ENCODE measurements at regions not wholly inside any gene's neighbourhood (a gene's known extent, or its start where the extent isn't known, plus 50 kb on each side); places are given as distances from the start of the nearest gene placed in this dataset.

GRCh38 chr1:87437663-87438295 is 109.1 kb downstream of the LMO4 start:
- no peak for DNase-seq (ENCODE audit: low spot score)

DNA sequence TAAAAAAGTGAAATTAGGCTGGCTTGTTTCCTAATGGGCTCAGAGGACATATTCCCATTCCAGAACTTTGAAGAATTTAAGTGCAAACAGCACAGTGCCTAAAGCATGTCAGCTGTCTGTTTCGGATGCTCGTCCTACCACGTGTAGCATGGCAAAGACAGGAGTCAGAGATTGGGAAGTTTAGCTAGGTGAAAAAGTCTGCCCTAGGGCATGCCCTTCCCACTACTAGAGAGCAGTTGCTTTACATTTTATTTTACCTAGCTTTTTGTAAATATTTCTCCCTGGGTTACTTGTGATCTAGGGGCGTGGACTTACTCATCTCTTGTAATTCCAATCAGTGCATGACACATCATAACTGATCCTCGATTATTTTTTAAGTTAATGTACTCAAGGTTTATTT is 111.1 kb downstream of the LMO4 start:
- no peak for DNase-seq (ENCODE audit: low spot score)

DNA sequence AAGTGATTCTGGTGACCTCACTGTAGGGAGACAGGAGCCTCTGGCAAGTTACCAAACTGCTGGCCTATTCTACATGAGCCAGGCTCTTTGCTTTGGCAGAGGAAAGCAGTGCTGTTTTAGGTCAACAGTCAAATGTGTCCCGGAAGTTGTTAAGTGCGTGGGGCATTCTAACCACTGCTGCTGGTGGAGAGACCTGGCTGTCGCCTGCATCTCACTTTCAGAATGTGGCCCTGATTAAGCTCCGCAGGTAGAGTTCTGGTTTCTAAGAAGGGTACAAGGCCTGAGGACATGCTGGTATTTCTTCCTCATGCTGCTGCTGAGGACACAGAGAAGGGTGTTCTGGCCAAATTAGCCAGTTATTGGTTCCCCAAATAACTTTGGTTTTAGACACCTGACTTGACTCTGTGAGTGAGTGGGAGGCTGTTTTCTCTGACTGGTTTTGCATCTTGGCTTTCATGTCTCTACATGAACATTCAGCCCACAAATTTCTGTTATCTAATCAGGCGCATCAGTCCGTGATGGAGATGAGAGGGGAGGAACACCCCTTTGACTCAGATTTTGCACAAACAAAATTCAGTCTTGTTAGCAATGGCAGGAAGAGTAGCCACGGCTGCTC is 120.8 kb downstream of the LMO4 start:
- DNase-seq (ENCODE audit: low spot score), result peak; percentile 24

- DNase-seq (ENCODE audit: low spot score), result no peak
These were observed 121.5 kb downstream of the LMO4 start for GRCh38 chr1:87450136-87450535.

GRCh38 chr1:87450615-87451209 is 122.0 kb downstream of the LMO4 start:
- DNase-seq (ENCODE audit: low spot score), result peak; percentile 67

- no peak for DNase-seq (ENCODE audit: low spot score)
These were observed 122.7 kb downstream of the LMO4 start for GRCh38 chr1:87451229-87451920.

DNA sequence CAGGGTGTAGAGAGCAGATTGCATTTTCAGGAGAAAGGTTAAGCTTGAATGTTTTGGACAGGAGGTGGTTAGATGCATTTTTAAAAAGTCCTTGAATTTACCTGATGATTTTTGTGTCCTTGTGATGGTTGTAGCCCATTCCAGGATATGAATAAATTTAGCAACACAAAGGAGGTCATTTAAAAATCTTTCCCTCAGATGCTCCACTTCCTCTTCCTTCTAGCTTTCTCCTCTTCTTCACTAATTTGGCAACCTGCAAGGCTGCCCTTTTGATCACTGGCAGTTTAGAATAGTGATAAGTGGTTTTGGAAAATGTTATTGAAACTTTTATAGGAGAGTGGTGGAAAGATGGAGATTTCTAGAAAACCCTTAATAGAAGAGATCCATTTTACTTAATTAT is 124.0 kb downstream of the LMO4 start:
- no peak for DNase-seq (ENCODE audit: low spot score)

DNA sequence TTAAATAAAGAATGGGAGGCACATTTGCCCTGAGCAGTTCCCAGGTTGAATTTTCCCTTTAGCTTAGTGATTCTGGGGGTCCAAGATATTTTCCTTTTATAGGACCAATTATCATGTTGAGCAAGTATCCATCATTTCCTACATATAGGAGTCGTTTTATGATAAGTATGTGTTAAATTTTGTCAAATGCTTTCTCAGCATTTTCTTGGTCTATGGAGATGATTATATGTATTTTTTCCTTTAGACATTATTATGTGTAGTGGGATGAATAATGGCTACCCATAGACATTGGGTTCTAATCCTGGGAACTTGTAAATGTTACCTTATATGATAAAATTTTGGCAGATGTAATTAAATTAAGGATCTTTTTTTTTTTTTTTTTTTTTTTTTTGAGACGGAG is 128.7 kb downstream of the LMO4 start:
- no peak for DNase-seq (ENCODE audit: low spot score)

DNA sequence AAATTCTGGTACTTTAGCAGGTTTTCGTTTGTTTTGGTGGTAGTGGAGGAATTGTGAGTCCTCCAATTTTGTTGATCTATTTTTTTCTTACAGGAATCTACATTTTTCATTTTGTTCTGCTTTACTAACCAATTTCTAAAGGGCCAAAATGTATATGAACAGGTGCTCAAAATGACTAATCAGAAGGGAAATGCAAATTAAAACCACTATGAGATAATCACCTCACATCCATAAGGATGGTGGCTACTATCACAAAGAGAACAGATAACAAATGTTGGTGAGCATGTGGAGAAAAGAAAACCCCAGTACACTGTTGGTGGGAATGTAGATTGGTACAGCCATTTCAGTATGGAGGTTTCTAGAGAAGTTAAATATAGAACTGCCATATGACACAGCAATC is 134.2 kb downstream of the LMO4 start:
- DNase-seq (ENCODE audit: low spot score), result no peak

DNA sequence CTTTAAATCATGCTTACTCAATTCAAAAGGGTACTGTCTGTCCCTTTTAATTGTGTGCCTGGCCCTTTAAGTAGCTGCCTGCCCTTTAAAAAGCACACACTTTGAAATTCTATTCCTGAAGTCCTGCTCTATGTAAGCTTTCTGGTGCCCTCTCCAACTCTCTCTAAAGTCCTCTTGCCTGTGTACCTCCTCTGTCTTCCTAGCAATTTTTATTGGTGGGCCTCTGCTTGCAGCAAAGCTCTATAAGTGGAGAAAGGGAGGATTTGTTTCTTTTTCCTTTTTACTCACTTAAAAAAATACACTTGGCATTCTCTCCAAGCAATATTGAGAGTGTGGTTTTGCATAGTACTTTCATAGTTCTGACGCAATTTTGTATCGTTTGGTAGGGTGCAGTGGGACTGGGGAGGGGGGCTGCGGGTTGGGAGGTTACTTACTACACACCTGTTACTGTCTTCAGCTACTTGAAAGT is 135.4 kb downstream of the LMO4 start:
- DNase-seq (ENCODE audit: low spot score), result no peak

- DNase-seq (ENCODE audit: low spot score), result no peak
These were observed 137.9 kb downstream of the LMO4 start for GRCh38 chr1:87466621-87467020.

GRCh38 chr1:87472716-87473115 is 144.0 kb downstream of the LMO4 start:
- no peak for DNase-seq (ENCODE audit: low spot score)

DNA sequence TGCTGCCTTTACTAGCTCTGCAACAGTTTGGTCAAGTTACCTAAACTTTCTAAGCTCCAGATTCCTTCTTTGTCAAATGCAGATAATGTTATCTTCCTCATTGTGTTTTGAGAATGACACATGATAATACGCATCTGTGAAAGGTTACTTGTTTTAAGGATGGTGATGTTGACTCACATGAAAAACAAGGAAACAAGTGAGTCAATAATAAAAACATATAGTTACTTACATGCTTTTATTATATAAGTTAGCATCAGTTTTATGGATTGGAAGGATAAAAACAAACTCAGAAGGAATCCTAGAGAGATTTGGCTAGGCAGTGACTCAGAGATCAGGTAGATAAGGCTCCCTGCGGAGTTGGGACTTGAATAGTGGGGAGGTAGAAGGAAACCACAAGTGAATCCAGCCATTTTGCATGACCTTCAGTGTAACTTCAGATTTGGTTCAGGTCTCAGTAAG is 144.6 kb downstream of the LMO4 start:
- no peak for DNase-seq (ENCODE audit: low spot score)

DNA sequence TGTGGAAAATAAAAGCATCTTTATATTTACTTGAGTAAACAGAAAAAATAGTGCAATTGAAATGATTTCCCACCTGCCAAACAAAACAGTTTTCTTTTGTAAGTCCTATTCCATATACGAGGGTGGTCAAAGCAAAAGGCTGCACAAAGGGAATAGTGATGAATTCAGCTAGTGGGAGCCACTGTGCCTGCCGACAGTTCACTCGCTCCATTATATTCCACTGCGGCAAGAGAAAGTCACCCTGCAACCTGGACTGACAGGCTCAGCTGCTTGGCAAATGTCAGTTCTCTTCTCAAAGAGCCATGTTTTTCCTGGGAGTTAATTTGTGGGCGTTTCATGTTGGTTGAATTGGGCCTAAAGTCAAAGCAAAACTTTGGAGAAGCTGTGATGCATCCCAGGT is 145.4 kb downstream of the LMO4 start:
- no peak for DNase-seq (ENCODE audit: low spot score)

GRCh38 chr1:87478231-87478630 is 149.6 kb downstream of the LMO4 start:
- DNase-seq (ENCODE audit: low spot score), result no peak

- DNase-seq (ENCODE audit: low spot score), result no peak
These were observed 166.5 kb downstream of the LMO4 start for GRCh38 chr1:87495147-87495546.

- no peak for DNase-seq (ENCODE audit: low spot score)
These were observed 167.2 kb downstream of the LMO4 start for GRCh38 chr1:87495870-87496269.

GRCh38 chr1:87497380-87498203 is 168.9 kb downstream of the LMO4 start:
- DNase-seq (ENCODE audit: low spot score), result no peak

DNA sequence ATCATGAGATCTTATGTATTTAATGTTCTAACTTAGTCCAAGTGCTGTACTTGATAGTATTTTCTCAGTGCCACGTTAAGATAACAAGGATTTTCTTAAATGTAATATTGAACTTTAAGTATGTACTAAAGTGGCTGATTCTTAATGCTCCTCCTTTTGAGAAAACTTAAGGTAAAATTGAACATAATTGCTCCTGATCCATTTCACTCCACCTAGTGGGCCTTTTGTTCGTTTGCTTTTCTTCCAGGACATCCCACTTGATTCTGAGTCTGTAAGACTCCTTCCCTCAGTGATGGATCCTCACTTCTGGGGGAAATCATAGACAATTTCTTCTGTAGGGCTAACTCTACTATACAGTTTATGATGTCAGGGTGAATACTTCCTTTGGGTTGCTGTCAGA is 173.1 kb downstream of the LMO4 start:
- DNase-seq (ENCODE audit: low spot score), result no peak

DNA sequence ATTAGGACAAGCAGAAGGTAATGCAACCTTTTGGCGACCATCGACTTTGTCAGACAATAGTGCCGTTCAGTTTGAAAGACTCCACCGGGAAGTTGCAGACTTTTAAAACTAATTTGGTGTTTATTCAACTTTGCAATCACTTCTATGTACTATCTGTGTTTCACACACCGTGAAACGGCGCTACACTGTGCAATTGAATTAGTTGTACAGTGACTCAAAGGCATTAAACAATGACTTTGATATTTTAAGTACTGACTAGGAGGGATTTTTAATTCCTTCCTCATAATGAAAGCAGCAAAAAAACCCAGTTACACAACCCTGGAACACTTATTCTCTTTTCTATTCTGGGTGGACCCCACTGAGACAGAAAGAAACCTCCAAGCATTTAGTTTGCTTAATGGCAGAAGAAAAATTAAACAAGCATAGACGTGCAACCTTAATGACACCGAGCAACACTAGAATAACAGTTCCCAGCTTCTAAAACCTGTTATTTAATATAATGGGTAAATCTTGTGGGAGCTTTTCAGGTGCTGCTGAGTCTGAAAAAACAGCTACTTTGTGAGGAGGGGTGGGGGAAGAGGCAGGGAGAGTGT is 176.8 kb downstream of the LMO4 start:
- no peak for DNase-seq (ENCODE audit: low spot score)

GRCh38 chr1:87506147-87506546 is 177.5 kb downstream of the LMO4 start:
- DNase-seq (ENCODE audit: low spot score), result no peak

Data from SK-N-DZ (cell line).